K562 (cell line): ENCODE measurements at regions not wholly inside any gene's neighbourhood (a gene's known extent, or its start where the extent isn't known, plus 50 kb on each side); places are given as distances from the start of the nearest gene placed in this dataset.
A peak's percentile ranks its signal among the peaks of the same experiment; 100 is the strongest.

ENCODE experiments used
- FOSL1 ChIP-seq: fragments of 200-800 bp; sonication (Bioruptor generic); conservative IDR thresholded peaks from 2 replicates; pipeline ENCODE4 v1.6.1; 2016; ENCODE audit warnings: missing genetic modification characterization, missing compliant biosample characterization
- HDAC2 ChIP-seq: fragments of 450-650 bp; IDR thresholded peaks from 2 replicates; pipeline ENCODE4 v1.6.1; 2016; ENCODE audit warnings: mild to moderate bottlenecking
- HMG20A ChIP-seq: fragments of 450-650 bp; formaldehyde crosslinking; conservative IDR thresholded peaks from 2 replicates; pipeline ENCODE4 v1.4.0; 2020; ENCODE audit warnings: mild to moderate bottlenecking, mixed read lengths
- TEAD4 ChIP-seq, 2 experiments: sonication (generic) in 1 of 2; formaldehyde crosslinking in 1 of 2; IDR thresholded peaks; 2 replicates each; pipeline versions ENCODE4 v1.6.1 to v1.8.0; 2012 to 2022; ENCODE audit warnings: borderline replicate concordance in 1 of 2, inconsistent platforms in 1 of 2, low read length in 1 of 2, mild to moderate bottlenecking in 1 of 2, missing genetic modification reagents in 1 of 2
- ZNF668 ChIP-seq: fragments of 250-450 bp; sonication (Bioruptor Pico); IDR thresholded peaks from 2 replicates; pipeline ENCODE4 v1.8.0; 2022; ENCODE audit warnings: mild to moderate bottlenecking, inconsistent platforms
- ZNF79 ChIP-seq: fragments of 250-450 bp; sonication (Bioruptor Pico); IDR thresholded peaks from 2 replicates; pipeline ENCODE4 v1.4.0; 2020; ENCODE audit warnings: low read depth, mild to moderate bottlenecking, moderate library complexity

DNA sequence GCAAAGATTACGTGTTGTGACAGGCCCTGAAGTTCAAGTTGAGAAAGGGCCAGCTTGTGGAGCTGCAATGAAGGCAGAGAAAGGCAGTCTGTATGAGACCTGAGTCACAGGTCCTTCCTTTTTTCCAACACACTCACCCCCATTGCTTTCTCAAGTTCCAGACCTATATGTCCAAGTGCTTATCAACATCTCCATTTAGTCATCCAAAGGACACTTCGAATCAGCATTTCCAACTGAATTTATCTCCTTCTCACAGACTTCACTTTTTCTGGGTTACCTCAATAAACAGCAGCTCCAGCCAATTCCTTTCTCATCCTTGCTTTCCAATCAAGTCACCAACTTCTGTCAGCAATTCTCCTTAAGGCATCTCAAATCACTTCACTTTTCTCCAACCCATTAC is 56.4 kb upstream of the KIF21A start (continued):
- TF ChIP-seq HMG20A: no peak
- no peak for TF ChIP-seq ZNF79 (CRISPR knock-in tag)
- peak; percentile 86 for TF ChIP-seq FOSL1
- TF ChIP-seq HDAC2: peak; percentile 50; the same call in 1 of the 2 replicates
- TF ChIP-seq TEAD4 (IDR thresholded peaks at IDR 0.05; ENCODE audit: low read length): peak; percentile 61; the same call in 1 of the 2 replicates
- TF ChIP-seq TEAD4 (CRISPR knock-in tag; IDR thresholded peaks at IDR 0.05; ENCODE audit: borderline replicate concordance): no peak
- TF ChIP-seq ZNF668: no peak
